SK-N-DZ (cell line): ENCODE measurements at regions not wholly inside any gene's neighbourhood (a gene's known extent, or its start where the extent isn't known, plus 50 kb on each side); places are given as distances from the start of the nearest gene placed in this dataset.
"Not testable (repeated sequence)": the region's sequence is repeated elsewhere in the genome, so short reads cannot be mapped to it uniquely, and the experiment has no call there.

Experiments
- DNase-seq: peaks from one replicate; pipeline ENCODE4 v3.0.0-alpha.2; 2015; ENCODE audit warnings: low spot score

DNA sequence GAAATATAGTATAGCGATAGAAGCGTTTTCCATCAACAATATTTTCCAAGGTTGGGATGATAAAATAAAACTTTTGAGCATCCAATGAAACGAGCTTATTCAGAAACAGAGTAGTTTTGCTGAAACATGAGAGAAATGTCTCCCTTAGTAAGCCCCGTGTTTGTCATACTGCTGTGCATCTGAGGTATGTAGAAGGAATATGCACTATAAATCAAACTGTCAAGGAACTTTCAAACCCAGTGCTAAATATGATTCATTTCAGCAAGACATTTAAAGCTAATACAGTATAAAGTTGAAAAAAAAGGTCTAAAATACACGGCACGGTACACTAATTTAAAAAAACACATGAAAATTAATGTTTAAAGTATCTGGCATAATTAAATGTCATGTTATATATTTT, 546.2 kb downstream of the SLITRK5 start:
- DNase-seq, result no peak

DNA sequence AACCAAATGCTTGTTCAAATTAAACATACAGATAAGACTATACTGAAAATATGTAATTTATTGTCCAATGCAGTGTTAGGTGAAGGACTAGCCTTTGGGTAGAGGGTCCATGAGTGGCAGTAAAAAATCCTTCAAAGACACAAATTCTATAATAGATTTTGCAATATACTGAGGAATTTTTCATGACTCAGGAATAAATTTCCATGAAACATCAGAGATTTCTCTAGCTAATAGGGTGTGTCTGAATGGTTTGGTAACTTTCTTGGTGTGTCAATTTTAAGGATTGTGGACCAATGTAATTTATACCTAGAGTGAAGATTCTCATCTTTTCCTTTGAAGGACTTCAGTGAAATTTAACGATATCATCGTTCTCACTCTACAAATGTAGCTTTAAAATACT, 546.7 kb downstream of the SLITRK5 start:
- DNase-seq, result no peak

DNA sequence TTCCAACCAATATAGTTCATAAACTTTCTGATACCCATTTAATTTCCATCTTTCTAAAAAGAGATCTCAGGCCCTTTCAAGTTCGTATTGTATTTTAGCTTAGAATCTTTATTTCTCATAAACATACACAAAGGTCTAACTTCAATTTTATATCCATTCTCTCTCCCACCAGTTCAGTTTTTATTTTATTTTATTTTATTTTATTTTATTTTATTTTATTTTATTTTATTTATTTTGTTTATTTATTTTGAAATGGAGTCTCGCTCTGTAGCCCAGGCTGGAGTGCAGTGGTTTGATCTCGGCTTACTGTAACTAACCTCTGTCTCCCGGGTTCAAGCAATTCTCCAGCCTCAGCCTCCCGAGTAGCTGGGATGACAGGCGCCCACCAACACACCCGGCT, 552.8 kb downstream of the SLITRK5 start:
- no peak for DNase-seq

DNA sequence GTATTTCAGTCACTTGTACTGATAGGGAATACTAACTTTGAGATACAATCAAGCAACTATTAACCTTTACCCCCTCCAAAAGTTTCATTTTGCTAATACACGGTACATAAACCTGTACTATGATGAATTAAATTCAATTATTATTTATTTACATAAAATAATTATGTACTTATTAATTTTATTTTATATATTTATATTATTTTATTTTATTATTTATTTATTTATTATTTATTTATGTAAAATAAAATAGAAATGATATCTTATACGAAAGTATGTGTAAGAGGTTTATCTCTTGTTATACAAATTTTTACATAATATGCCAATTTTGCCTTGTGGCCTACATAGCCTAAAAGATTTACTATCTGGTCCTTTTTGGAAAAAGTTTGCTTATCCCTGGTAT, 564.3 kb downstream of the SLITRK5 start:
- DNase-seq, result no peak

DNA sequence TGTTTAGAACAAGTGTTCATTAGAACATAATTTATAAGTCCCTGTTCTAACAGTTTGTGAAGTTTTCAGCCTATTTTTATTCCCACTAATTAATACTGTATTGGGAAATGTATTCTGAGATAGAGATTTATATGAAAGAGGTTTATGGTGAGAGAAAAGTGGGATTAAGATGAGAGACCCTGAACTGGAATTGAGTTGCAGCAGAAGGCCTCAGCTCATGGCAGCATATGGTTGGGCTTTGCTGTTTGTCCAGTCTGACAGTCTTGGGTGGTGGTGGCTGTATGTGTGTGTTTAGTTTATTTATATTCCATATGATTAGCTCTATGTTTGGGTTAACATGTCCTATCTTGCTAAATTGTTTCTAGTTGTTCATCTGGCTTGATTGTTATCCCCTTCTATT, 575.1 kb downstream of the SLITRK5 start:
- no peak for DNase-seq

DNA sequence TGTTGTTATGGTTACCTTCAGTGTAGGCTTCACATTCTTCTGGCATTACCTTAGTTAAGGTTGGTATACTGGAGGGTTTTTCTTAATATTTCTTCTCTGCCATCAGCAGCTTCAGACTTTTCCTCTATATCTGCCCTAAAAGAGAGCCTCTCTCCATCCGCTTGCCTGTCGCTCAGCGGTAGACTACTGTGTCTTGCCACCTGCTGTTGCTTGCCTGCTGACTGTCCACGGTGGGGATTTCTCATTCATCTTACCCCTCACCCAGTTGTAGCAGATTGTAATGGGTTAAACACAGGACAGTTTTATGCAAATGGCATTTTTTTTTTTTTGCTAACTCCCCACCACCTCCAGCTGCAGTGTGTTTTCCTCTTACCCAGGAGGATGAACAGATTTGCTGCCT, 577.2 kb downstream of the SLITRK5 start:
- no peak for DNase-seq

DNA sequence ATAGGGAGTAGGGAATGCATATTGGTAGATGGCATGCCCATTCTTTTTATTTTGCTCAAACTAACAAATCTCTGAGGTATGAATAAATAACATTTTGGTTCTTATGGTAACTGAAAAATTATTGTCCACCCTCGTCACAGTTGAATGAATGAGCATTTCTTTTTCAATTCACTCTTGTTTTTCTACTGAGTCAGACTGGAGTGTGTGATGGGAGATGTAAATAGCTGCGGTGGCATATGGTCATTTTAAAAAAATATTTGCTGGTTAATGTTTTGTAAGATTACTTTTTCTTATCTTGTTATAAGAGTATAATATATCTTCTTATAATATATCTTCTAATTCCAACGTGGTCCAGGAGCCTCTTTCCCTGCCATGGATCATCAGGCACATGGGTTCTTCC, 586.5 kb downstream of the SLITRK5 start:
- DNase-seq, result no peak

DNA sequence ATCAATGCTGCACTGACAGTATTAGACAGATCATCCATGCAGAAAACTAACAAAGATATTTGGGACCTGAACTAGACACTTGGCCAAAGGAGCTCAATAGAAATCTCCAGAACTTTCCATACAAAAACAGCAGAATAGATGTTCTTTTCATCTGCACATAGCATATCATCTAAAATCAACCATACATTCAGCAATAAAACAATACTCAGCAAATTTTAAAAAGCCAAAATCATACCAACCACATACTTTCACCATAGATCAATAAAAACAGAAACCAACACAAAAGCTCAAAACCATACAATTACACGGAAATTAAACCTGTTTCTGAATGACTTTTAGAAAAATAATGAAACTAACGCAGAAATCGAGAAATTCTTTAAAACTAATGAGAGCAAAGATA, 592.6 kb downstream of the SLITRK5 start:
- DNase-seq, result no peak

DNA sequence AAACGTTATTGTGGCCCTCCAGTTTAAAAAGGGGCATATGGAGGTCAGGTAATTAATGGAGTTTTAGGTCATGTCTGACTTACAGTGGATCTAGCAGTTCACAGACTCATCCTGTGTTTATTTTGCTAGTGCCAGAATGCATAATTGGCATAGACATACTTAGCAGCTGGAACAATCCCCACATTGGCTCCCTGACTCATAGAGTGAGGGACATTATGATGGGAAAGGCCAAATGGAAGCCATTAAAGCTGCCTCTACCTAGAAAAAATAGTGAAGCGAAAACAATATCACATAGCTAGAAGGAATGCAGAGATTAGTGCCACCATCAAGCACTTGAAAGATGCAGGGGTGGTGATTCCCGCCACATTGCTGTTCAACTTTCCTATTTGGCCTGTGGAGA, 610.7 kb downstream of the SLITRK5 start:
- no peak for DNase-seq

DNA sequence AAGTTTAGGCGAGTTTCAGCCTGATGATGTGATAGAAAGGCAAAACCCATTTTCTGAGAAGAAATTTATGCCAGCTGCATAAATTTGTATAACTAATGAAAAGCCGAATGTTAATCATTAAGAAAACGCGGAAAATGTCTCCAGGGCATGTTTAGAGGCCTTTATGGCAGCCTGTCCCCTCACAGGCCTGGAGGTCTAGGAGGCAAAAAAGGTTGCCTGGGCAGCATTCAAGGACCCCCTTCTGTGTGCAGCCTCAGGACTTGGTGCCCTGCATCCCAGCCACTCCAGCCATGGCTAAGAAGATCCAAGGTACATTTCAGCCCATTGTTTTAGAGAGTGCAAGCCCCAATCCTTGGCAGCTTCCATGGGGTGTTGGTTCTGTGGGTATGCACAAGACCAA, 614.2 kb downstream of the SLITRK5 start:
- no peak for DNase-seq

DNA sequence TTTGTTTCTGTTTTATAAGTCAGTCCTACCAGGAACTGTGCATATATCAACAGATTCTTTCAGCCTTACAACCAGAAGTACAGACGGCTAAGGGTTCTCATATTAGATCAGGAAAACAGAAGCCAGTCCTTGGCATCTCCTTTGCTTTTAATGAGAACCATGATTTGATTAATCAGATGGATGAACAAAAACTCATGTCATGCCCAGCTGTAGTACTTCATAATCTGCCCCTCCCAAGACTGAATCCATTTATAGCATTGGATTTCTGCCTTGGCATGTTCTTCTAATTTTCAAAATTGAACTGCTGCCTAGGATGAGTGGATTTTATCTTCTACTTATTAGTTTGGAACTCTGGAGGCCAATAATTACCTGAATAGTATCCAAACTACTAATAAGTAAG, 617.2 kb downstream of the SLITRK5 start:
- no peak for DNase-seq

DNA sequence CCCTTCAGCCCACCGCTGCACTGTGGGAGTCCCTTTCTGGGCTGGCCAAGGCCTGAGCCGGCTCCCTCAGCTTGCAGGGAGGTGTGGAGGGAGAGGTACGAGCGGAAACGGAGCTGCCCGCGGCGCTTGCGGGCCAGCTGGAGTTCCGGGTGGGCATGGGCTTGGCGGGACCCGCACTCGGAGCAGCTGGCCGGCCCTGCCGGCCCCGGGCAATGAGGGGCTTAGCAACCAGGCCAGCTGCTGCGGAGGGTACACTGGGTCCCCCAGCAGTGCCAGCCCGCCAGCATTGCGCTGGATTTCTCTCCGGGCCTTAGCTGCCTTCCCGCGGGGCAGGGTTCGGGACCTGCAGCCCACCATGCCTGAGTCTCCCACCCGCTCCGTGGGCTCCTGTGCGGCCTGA, 620.6 kb downstream of the SLITRK5 start:
- not testable (repeated sequence) for DNase-seq

DNA sequence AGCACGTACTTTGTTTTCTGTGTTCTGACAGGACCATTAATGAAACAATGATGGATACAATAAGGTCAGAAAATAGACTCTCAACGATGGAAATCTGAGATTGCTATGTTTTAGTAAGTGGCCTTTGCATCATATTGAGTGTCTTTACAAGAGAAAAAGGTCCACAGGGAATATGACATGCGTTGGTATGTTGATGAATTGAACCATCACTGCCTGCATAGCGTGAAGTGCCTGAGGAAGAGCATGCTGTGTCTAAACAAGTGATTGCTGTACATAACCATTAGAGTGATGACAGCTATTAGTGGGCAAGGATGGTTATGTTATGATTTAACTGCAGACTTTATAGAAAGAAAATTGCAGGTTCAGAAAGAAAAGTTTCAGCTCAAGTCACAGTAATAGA, 623.2 kb downstream of the SLITRK5 start:
- DNase-seq, result no peak

DNA sequence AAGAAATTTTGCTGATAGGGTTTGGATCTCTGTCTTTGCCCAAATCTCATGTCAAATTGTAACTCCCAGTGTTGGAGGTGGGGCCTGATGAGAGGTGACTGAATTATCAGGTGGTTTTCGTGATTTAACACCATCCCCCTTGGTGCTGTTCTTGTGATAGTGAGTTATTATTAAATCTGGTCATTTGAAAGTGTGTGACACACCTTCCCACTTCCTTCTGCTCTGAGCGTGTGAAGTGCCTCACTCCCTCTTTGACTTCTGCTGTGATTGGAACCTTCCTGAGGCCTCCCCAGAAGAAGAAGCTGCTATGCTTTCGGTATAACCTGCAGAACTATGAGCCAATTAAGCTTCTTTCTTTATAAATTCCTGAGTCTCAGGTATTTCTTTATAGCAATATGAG, 632.0 kb downstream of the SLITRK5 start:
- no peak for DNase-seq

DNA sequence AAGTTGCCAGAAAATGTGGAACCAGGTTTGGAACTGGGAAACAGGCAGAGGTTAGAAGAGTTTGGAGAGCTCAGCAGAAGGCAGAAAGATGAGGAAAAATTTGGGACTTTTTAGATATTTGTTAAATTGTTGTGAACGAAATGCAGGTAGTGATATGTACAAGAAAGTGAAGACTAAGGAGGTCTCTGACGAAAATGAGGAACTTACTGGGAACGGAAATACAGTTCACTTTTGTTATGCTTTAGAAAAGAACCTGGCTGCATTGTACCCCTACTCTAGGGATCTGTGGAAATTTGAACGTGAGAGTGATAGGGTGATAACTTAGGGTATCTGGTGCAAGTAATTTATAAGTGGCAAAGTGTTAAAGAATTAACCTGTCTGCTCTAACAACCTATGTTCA, 632.4 kb downstream of the SLITRK5 start:
- no peak for DNase-seq

DNA sequence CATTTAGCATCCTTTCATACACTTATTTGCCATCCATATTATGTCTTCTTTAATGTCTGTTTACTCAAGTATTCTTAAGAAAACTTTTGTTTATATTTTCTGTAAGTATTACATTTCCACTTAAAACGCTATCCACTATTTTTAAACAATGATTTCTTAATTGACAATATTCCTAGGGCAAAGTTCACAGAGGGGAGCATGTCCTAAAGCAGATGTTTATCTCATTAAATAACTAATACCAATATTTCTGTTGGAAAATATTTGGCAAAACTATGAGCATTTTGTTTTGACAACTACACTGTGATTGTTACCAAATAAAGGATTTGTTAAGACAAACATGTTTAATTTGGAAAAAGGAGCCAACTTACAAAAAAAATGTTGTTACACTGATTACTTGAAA, 643.3 kb downstream of the SLITRK5 start:
- no peak for DNase-seq

DNA sequence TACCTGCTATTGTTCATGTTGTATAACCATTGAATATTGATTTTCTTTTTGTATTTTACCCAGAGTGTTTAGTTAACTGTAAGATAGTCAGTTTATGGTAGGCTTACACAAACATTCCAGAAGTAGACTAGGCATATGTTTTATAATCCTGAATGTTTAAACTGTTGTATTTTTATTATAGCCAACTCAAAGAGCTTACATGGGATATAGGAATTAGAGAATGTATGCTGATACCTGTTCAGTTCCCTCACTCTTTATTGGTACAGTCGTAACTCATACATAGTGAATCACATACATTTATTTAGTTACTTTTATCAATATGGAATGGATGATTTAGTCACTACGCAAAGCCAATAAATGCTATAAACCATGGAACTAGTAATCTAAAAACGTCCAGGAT, 657.9 kb downstream of the SLITRK5 start:
- DNase-seq, result no peak

DNA sequence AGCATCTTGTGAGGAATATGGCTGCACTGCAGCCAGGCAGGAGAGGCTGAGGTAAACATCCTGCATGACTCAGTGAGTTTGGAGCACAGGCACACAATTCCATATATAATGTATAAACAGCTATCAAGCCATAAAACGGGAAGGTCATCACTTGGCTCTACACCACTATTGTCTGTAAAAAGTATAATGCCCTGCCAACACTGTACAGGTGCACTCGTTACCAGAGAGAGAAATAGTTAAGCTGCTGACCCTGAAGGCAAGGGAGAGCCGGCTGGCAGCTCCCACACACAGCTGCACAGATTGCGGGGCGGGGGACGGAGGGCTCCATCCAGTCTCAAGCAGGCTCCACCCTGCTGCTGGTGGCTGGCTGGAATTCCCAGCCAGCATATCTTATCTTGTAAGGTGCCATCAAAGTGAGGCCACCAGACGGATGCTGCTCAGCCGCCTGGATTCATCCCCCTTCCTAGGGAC, 668.1 kb downstream of the SLITRK5 start:
- peak; percentile 18 for DNase-seq

DNA sequence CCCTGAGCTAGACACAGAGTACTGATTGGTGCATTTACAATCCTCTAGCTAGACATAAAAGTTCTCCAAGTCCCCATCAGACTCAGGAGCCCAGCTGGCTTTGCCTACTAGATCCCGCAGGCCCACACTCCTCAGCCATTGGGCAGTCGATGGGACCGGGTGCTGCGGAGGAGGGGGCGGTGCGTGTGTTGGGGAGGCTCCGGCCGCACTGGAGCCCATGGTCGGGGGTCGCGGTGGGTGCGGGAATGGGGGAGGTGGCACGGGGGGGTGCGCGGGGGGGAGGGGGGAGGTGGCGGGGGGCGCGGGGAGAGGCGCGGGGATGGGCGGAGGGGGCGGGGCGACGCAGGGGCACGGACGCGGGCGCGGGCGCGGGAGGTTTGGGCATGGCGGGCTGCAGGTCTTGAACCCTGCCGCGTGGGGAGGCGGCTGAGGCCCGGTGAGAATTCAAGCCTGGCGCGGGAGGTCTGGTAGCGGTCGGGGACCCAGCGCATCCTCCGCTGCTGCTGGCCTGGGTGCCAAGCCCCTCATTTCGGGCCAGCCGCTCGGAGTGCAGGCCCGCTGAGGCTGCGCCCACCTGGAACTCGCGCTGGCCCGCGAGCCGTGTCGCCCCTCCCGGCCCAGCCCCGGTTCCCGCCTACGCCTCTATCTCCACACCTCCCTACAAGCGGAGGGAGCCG, 674.1 kb downstream of the SLITRK5 start:
- no peak for DNase-seq

DNA sequence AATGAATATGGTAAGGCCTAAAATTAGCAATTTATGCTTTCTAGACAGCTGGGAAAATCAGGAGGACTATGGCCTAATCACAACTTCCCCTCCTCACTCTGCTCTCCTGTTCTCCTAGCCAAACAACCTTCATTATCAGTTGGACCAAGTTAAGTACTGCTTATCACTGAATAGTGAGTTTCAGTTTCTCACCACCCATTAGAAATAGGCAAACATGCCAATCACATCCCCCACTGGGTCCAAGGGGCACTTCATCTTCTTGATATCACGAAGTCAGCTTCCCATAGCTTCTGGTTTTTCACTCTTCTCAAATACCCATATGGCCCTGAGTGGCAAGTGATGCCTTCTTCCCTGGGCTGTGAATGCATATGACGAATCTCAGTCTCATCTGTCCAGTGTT, 689.6 kb downstream of the SLITRK5 start:
- DNase-seq, result no peak

DNA sequence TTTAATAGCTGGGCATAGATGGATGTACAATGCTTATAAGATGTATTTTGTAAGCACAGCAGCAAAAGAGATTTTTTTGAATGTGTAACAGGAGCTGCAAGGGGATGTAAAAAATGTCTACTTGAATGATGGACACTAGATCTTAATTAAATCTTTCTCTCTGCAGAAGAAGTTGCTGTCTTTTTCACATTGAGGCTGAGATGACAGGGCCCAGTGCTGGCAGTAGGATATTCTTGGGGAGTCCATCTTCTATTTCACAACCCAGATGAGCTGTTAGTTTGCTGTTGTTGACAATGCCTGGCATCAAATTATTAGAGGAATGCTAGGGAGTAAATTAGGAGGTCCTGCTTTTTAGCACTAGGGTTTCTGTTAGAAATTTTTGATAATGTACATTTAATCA, 698.7 kb downstream of the SLITRK5 start:
- DNase-seq, result peak; percentile 37

DNA sequence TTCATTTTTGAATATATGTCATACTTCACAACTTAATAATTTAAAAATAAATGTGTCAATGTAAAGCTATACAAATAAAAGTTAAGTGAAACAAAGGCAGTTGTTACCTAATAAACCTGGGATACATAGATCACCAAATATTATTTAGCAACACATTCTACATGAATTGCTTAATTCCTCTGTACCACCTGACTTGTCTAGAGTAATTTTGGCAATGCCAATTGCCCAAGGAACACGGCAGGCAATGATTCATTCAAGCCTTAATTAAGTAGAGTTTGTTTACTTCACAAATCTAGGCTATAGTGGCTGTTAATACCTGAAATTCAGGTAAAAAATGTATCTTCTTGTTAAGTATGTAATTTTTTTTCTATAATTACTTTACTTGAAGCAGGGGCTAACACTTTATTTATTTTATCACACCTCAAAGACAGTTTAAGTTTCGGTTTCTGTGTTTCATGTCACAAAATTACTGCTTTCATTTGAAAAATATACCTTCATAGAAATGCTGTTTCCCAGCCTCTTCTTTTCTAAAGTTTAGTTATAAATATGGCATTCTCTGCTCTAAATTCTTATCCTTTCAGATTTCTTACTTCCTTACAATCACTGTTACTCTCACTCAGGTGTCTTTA, 705.7 kb downstream of the SLITRK5 start:
- DNase-seq, result no peak

DNA sequence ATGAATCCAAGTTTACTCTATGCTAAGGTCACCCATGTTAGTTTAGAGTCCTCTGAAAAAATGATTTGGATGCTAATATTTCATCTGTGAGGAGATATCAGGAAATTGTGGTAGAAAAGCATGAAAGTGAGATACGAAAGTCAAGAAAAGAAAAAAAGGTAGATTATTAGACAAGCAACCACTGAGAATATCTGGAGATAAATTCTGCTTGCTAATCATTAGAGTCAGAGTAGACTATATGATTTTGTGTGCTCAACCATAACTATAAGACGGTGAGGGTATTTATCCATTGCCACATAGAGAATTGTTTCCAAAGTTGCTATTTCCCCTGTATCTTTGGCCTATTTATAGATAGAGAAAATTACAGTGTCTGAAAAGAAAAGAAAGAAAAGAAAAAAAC, 706.7 kb downstream of the SLITRK5 start:
- DNase-seq, result no peak

DNA sequence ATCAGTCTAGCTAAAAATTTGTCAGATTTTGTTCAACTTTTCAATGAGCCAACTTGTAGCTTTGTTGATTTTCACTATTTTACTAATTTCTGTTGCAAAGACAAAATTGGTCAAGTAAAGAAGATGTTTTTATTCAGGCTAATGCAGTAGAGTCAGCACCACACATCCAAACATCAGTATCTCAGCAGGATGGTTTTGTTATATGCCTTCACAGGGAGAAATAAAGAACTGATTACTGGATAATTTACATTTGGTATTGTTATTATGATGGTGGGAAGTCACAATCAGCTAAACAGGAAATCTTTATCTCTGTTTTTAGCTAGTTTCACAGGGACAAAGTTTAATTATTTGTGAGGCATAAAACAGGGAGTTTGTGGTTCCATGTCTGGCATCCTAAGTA, 713.4 kb downstream of the SLITRK5 start:
- no peak for DNase-seq
